ENCODE measurements at regions not wholly inside any gene's neighbourhood (a gene's known extent, or its start where the extent isn't known, plus 50 kb on each side); places are given as distances from the start of the nearest gene placed in this dataset.

GRCh38 chr1:869499-870244, 54.1 kb upstream of the SAMD11 start:
- peaks cover 0 to 66% (median 8%) of the 10 kb centered on the region in 3 experiments for H3K27me3 ChIP-seq (ENCODE audit: control insufficient read depth in 3 of 3, insufficient read depth in 3 of 3, low read depth in 1 of 3, low read length in 3 of 3)
- no peaks in the 10 kb centered on the region for H3K36me3 ChIP-seq (replicated peaks in 1 of 2; ENCODE audit: control insufficient read depth in 2 of 2, insufficient read depth in 2 of 2, low read length in 2 of 2)

More at GRCh38 chr1:869499-870244, 54.1 kb upstream of the SAMD11 start:
- no peak overlapping the region for H2BK5ac ChIP-seq (ENCODE audit: low read length)
- H3K14ac ChIP-seq (ENCODE audit: low read length), result no peak overlapping the region
- H4K91ac ChIP-seq (ENCODE audit: low read depth, low read length, poor library complexity), result no peak overlapping the region
- no peak overlapping the region for H3K9ac ChIP-seq (ENCODE audit: low read depth, low read length, poor library complexity)
- no peaks in the 10 kb centered on the region for H3K79me1 ChIP-seq (ENCODE audit: low read depth, low read length)
- no peak overlapping the region for H2BK120ac ChIP-seq (ENCODE audit: low read depth, low read length)
- no peak overlapping the region for H2BK15ac ChIP-seq (ENCODE audit: low read length)
- H2BK12ac ChIP-seq (ENCODE audit: low read length), result no peak overlapping the region
- no peak overlapping the region for H3K4me3 ChIP-seq (ENCODE audit: low read length in 2 of 2)
- H2AFZ ChIP-seq (ENCODE audit: low read length), result peak overlapping the region; percentile 77
- H3K23ac ChIP-seq (ENCODE audit: low read depth, low read length, poor library complexity), result peak overlapping the region; percentile 80
- no peaks in the 10 kb centered on the region for H3K4me1 ChIP-seq (ENCODE audit: control insufficient read depth in 2 of 2, insufficient read depth in 1 of 2, low read depth in 1 of 2, low read length in 2 of 2)
- H3K4ac ChIP-seq (ENCODE audit: low read length), result no peak overlapping the region
- no peak overlapping the region for H3K27ac ChIP-seq (replicated peaks; ENCODE audit: low read length)
- H4K8ac ChIP-seq (ENCODE audit: low read depth, low read length), result no peak overlapping the region
- peak overlapping the region; percentile 25 for H3K4me2 ChIP-seq (ENCODE audit: insufficient read depth, low read length, poor library complexity, severe bottlenecking)
- no CpG with 5 or more reads among the region's 55 CpGs for WGBS, 2 donors (ENCODE audit: extremely low coverage in 2 of 2, insufficient read length in 2 of 2, insufficient replicate concordance in 1 of 2)
- DNase-seq (ENCODE audit: low spot score), result peak; percentile 35
- no peaks in the 10 kb centered on the region for H3K9me3 ChIP-seq (replicated peaks in 1 of 2; ENCODE audit: control insufficient read depth in 2 of 2, insufficient read depth in 1 of 2, low read depth in 1 of 2, low read length in 2 of 2)
- no peak overlapping the region for H3K18ac ChIP-seq (ENCODE audit: low read length)
- H2AK5ac ChIP-seq (ENCODE audit: low read depth, low read length), result no peak overlapping the region

Data from neuronal stem cell (in vitro differentiated cells).